Astrocyte (in vitro differentiated cells and primary cell): ENCODE measurements at regions not wholly inside any gene's neighbourhood (a gene's known extent, or its start where the extent isn't known, plus 50 kb on each side); places are given as distances from the start of the nearest gene placed in this dataset.

Experiments used
- CTCF ChIP-seq: IDR thresholded peaks from 2 replicates; pipeline ENCODE4 v1.5.1; 2011; ENCODE audit warnings: low read depth, mild to moderate bottlenecking, inconsistent platforms, low read length, moderate library complexity; ENCODE audit not compliant: insufficient read depth
- EZH2 ChIP-seq: IDR thresholded peaks from 2 replicates; pipeline ENCODE4 v1.6.1; 2012; ENCODE audit warnings: mild to moderate bottlenecking, low read length, inconsistent platforms; ENCODE audit not compliant: insufficient read depth

GRCh38 chr10:130470286-130470685 is 334.1 kb downstream of the GLRX3 start:
- TF ChIP-seq CTCF (no peak), EZH2 (no peak)
